SU-DHL-6 (cell line): ENCODE measurements at regions not wholly inside any gene's neighbourhood (a gene's known extent, or its start where the extent isn't known, plus 50 kb on each side); places are given as distances from the start of the nearest gene placed in this dataset.

Experiments used
- EZH2phosphoT487 ChIP-seq: fragments of 200-600 bp; sonication (generic), shearing (Covaris generic); conservative IDR thresholded peaks from 2 replicates; pipeline ENCODE4 v1.6.1; 2018; ENCODE audit warnings: mild to moderate bottlenecking, antibody characterized with exemption, low read length, moderate library complexity, mixed read lengths
- TF ChIP-seq, protein P1 (sequence below): fragments of 200-600 bp; sonication (generic); IDR thresholded peaks from one replicate; pipeline ENCODE4 v1.5.1; 2017; ENCODE audit warnings: antibody characterized with exemption, mild to moderate bottlenecking, low read length, moderate library complexity; ENCODE audit not compliant: insufficient read depth, poor library complexity, severe bottlenecking

DNA sequence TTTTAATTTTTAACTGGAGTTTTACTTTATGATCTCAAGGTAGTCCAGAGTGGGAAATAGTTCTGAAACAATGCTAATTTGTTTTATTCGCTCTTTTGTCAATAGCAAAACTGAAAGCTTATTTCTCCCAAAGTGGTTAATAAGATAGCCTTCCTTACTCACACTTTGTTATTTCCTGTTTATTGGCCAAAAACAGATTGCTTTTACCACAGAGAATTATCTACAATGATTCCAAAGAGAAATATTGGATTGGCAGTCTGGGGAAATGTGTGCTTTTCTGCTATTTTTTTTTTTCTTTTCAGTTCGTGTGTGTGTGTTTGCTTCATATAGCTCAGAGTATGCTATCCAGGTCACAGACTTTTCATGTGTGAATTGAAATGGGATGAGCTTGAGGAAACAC, 756.7 kb upstream of the RGMB start:
- TF ChIP-seq, protein P1, sequence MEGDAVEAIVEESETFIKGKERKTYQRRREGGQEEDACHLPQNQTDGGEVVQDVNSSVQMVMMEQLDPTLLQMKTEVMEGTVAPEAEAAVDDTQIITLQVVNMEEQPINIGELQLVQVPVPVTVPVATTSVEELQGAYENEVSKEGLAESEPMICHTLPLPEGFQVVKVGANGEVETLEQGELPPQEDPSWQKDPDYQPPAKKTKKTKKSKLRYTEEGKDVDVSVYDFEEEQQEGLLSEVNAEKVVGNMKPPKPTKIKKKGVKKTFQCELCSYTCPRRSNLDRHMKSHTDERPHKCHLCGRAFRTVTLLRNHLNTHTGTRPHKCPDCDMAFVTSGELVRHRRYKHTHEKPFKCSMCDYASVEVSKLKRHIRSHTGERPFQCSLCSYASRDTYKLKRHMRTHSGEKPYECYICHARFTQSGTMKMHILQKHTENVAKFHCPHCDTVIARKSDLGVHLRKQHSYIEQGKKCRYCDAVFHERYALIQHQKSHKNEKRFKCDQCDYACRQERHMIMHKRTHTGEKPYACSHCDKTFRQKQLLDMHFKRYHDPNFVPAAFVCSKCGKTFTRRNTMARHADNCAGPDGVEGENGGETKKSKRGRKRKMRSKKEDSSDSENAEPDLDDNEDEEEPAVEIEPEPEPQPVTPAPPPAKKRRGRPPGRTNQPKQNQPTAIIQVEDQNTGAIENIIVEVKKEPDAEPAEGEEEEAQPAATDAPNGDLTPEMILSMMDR: no peak
- TF ChIP-seq EZH2phosphoT487: no peak
